ENCODE measurements at regions not wholly inside any gene's neighbourhood (a gene's known extent, or its start where the extent isn't known, plus 50 kb on each side); places are given as distances from the start of the nearest gene placed in this dataset.

GRCh38 chr2:22350621-22351020 is 1034.4 kb upstream of the KLHL29 start:
- Histone ChIP-seq H3K4me1 (ENCODE audit: control insufficient read depth, insufficient read depth, low read length, poor library complexity, severe bottlenecking) (no peaks in the 10 kb centered on the region), H3K4me3 (ENCODE audit: extremely low read depth, insufficient read depth, low read length, poor library complexity, severe bottlenecking) (no peak overlapping the region), H3K36me3 (ENCODE audit: control insufficient read depth, insufficient read depth, low read length) (no peaks in the 10 kb centered on the region), H3K27ac (ENCODE audit: low read depth, low read length, severe bottlenecking) (no peak overlapping the region), H3K9me3 (ENCODE audit: control insufficient read depth, low read length) (no peaks in the 10 kb centered on the region)
- WGBS, 2 experiments (ENCODE audit: insufficient coverage in 2 of 2): 91 to 96% methylated on average over 6 to 7 of the region's 7 CpGs

DNA sequence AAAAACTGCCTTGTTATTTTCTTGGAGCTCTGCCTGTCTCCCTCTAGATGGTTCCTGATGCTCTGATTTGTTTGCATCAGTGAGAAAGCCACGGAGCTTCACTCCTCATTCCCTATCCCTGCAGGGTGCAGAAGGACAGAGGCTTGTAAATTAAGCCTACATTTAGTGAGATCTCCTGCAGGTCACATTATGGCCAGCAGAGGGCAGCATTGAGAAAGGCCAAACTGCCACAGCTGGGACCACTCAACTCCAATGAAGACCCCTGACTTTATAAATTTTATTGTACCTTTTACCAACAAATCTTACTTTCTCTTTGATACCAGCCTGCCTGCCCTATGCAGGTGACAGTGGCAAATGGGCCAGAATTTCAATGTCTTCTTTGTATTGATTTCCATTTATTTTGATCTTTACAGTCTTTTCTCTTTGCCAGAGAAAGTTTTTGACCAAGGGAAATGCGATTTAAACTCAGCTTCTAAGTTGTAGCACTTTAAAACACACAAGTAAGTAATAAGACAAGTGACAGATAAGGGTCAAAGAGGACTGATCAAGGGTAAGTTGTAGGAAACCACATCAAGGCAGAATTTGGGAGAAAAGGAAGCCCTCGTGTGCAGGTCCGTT is 1029.1 kb upstream of the KLHL29 start:
- Histone ChIP-seq H3K27ac (ENCODE audit: low read depth, low read length, severe bottlenecking) (no peak overlapping the region), H3K4me1 (ENCODE audit: control insufficient read depth, insufficient read depth, low read length, poor library complexity, severe bottlenecking) (no peaks in the 10 kb centered on the region), H3K36me3 (ENCODE audit: control insufficient read depth, insufficient read depth, low read length) (no peaks in the 10 kb centered on the region), H3K9me3 (ENCODE audit: control insufficient read depth, low read length) (no peaks in the 10 kb centered on the region), H3K4me3 (ENCODE audit: extremely low read depth, insufficient read depth, low read length, poor library complexity, severe bottlenecking) (no peak overlapping the region)
- 40 to 56% methylated on average over 2 to 3 of the region's 4 CpGs for WGBS, 2 experiments (ENCODE audit: insufficient coverage in 2 of 2)

- H3K27ac ChIP-seq (ENCODE audit: low read depth, low read length, severe bottlenecking): no peak overlapping the region
- H3K9me3 ChIP-seq (ENCODE audit: control insufficient read depth, low read length): no peaks in the 10 kb centered on the region
- WGBS, 2 experiments (ENCODE audit: insufficient coverage in 2 of 2): no CpG with 5 or more reads among the region's 2 CpGs
- no peaks in the 10 kb centered on the region for H3K4me1 ChIP-seq (ENCODE audit: control insufficient read depth, insufficient read depth, low read length, poor library complexity, severe bottlenecking)
- no peak overlapping the region for H3K4me3 ChIP-seq (ENCODE audit: extremely low read depth, insufficient read depth, low read length, poor library complexity, severe bottlenecking)
- H3K36me3 ChIP-seq (ENCODE audit: control insufficient read depth, insufficient read depth, low read length): no peaks in the 10 kb centered on the region
These were observed 1025.8 kb upstream of the KLHL29 start for GRCh38 chr2:22359071-22359672.

GRCh38 chr2:22360735-22361374 is 1024.1 kb upstream of the KLHL29 start:
- no peaks in the 10 kb centered on the region for H3K4me1 ChIP-seq (ENCODE audit: control insufficient read depth, insufficient read depth, low read length, poor library complexity, severe bottlenecking)
- 55 to 87% methylated on average over 3 of the region's 4 CpGs for WGBS, 2 experiments (ENCODE audit: insufficient coverage in 2 of 2)
- H3K9me3 ChIP-seq (ENCODE audit: control insufficient read depth, low read length): no peaks in the 10 kb centered on the region
- H3K27ac ChIP-seq (ENCODE audit: low read depth, low read length, severe bottlenecking): no peak overlapping the region
- H3K36me3 ChIP-seq (ENCODE audit: control insufficient read depth, insufficient read depth, low read length): no peaks in the 10 kb centered on the region
- H3K4me3 ChIP-seq (ENCODE audit: extremely low read depth, insufficient read depth, low read length, poor library complexity, severe bottlenecking): no peak overlapping the region

DNA sequence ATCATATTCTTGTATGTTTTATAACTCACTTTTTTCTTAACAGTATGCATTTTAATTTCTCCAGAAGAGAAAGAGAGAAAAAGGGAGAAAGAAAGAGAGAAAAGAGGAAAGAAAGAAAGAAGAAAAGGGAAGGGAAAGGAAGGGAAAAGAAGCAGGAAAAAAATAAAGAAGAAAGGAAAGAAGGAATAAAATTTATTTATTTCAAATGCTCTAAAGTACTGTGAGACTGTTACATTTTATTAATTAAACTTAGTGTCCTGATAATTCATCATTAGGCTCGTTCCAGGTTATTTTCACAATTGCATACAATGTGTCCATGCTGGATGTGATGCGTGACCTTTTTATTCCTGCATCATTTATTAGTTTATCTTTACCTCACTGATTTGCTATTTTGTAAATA is 1023.4 kb upstream of the KLHL29 start:
- no peak overlapping the region for H3K4me3 ChIP-seq (ENCODE audit: extremely low read depth, insufficient read depth, low read length, poor library complexity, severe bottlenecking)
- no peak overlapping the region for H3K27ac ChIP-seq (ENCODE audit: low read depth, low read length, severe bottlenecking)
- no CpG with 5 or more reads among the region's 2 CpGs for WGBS, 2 experiments (ENCODE audit: insufficient coverage in 2 of 2)
- no peaks in the 10 kb centered on the region for H3K36me3 ChIP-seq (ENCODE audit: control insufficient read depth, insufficient read depth, low read length)
- no peaks in the 10 kb centered on the region for H3K4me1 ChIP-seq (ENCODE audit: control insufficient read depth, insufficient read depth, low read length, poor library complexity, severe bottlenecking)
- no peaks in the 10 kb centered on the region for H3K9me3 ChIP-seq (ENCODE audit: control insufficient read depth, low read length)

DNA sequence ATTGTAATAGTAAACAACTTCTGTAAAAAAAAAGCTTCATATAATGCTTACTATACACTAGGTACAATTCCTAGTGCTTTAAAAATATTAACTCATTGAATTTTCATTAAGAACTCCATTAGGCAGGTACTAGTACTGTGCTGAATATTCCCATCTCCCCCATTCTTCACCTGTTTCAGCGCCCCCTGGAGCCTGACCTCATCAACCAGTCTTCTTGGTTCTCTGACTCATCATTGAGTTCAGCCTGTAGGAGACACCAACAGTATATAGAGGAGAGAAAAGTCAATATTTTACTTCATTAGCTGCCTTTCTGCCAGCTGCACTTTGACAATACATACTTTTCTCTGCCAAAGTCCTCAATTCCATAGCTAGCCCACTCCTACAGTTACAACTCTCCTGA is 1009.9 kb upstream of the KLHL29 start:
- Histone ChIP-seq H3K9me3 (ENCODE audit: control insufficient read depth, low read length) (no peaks in the 10 kb centered on the region), H3K4me3 (ENCODE audit: extremely low read depth, insufficient read depth, low read length, poor library complexity, severe bottlenecking) (no peak overlapping the region), H3K4me1 (ENCODE audit: control insufficient read depth, insufficient read depth, low read length, poor library complexity, severe bottlenecking) (no peaks in the 10 kb centered on the region), H3K27ac (ENCODE audit: low read depth, low read length, severe bottlenecking) (no peak overlapping the region), H3K36me3 (ENCODE audit: control insufficient read depth, insufficient read depth, low read length) (no peaks in the 10 kb centered on the region)
- WGBS, 2 experiments (ENCODE audit: insufficient coverage in 2 of 2): no CpG with 5 or more reads among the region's 1 CpG

- H3K4me1 ChIP-seq (ENCODE audit: control insufficient read depth, insufficient read depth, low read length, poor library complexity, severe bottlenecking): no peaks in the 10 kb centered on the region
- no peak overlapping the region for H3K27ac ChIP-seq (ENCODE audit: low read depth, low read length, severe bottlenecking)
- H3K4me3 ChIP-seq (ENCODE audit: extremely low read depth, insufficient read depth, low read length, poor library complexity, severe bottlenecking): no peak overlapping the region
- 60 to 62% methylated on average over 5 to 6 of the region's 6 CpGs for WGBS, 2 experiments (ENCODE audit: insufficient coverage in 2 of 2)
- H3K9me3 ChIP-seq (ENCODE audit: control insufficient read depth, low read length): no peaks in the 10 kb centered on the region
- H3K36me3 ChIP-seq (ENCODE audit: control insufficient read depth, insufficient read depth, low read length): no peaks in the 10 kb centered on the region
These were observed 1007.7 kb upstream of the KLHL29 start for GRCh38 chr2:22377268-22377667.

DNA sequence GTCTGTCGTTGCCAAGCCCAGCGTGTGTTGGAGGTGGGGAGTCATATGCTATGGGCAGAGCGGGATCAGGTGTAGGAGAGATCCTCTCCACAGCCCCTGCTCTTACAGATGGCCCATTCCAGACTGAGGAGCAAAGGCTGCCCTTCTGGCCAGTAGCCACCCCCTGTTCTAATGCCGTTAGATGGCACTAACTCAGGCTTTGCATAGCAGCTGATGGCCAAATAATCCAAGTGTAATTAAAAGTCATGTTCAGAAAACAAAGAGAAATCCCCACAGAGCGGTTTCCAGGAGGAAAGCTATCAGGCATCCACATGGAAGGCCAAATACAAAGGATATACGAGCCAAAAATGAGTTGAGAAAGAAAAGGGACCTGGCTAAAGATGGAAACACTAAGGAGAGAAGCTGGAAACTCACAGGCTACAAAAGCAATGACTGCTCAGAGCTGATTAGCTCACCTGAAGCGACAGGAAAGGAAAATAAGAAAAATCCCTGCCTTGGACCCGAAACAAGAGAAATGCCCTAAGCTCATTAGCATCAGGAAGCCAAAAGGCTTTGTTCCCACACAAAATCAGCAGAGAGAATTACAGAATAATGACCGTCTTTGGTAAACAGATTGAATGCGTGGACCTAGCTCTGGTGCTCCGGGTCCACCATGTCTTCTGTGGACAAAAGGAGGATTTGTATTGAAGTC is 1002.4 kb upstream of the KLHL29 start:
- Histone ChIP-seq H3K9me3 (ENCODE audit: control insufficient read depth, low read length) (no peaks in the 10 kb centered on the region), H3K4me1 (ENCODE audit: control insufficient read depth, insufficient read depth, low read length, poor library complexity, severe bottlenecking) (no peaks in the 10 kb centered on the region), H3K27ac (ENCODE audit: low read depth, low read length, severe bottlenecking) (no peak overlapping the region), H3K36me3 (ENCODE audit: control insufficient read depth, insufficient read depth, low read length) (no peaks in the 10 kb centered on the region), H3K4me3 (ENCODE audit: extremely low read depth, insufficient read depth, low read length, poor library complexity, severe bottlenecking) (no peak overlapping the region)
- WGBS, 2 experiments (ENCODE audit: insufficient coverage in 2 of 2): 79 to 94% methylated on average over 4 to 8 of the region's 11 CpGs

DNA sequence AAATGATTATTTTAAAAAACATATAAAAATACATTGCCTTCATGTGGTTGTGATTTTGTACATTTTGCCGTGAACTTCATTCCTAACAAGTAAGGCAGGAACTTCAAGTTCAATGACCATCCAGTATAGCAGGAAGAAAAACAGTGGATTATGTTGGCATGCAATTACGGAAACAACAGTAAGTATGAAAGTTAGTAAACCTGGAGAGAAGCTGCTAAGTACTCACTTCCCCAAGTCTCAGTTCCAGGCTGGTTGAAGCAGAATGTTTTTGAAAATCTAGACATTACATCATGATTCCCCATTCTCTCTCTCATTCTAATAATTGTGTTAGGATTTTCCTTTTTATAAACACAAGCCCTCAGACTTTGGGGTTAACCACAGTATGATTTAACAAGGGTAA is 987.1 kb upstream of the KLHL29 start:
- no peak overlapping the region for H3K4me3 ChIP-seq (ENCODE audit: extremely low read depth, insufficient read depth, low read length, poor library complexity, severe bottlenecking)
- no peaks in the 10 kb centered on the region for H3K9me3 ChIP-seq (ENCODE audit: control insufficient read depth, low read length)
- no peaks in the 10 kb centered on the region for H3K36me3 ChIP-seq (ENCODE audit: control insufficient read depth, insufficient read depth, low read length)
- no peak overlapping the region for H3K27ac ChIP-seq (ENCODE audit: low read depth, low read length, severe bottlenecking)
- H3K4me1 ChIP-seq (ENCODE audit: control insufficient read depth, insufficient read depth, low read length, poor library complexity, severe bottlenecking): no peaks in the 10 kb centered on the region
- WGBS, 2 experiments (ENCODE audit: insufficient coverage in 2 of 2): 100% methylated on average over 1 of the region's 2 CpGs; no CpG with 5 or more reads in 1 of the 2 experiments

DNA sequence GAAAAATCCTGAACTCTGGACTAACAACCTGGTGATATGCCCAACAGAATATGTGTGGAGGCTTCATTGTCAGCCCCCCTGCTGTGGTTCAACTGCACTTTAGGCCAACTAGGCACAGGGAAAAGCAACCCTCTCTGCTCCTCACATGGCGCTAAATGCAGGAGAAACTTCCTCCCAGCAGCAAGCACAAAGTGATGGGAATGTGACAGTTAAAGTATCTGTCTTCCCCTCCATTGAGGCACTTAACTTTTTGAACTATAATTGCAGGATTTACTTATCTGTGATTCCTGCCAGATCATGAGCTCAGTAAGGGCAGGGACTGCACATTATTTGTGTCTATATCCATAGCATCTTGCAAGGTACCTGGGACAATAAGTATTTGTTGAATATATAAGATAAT is 981.2 kb upstream of the KLHL29 start:
- no peaks in the 10 kb centered on the region for H3K4me1 ChIP-seq (ENCODE audit: control insufficient read depth, insufficient read depth, low read length, poor library complexity, severe bottlenecking)
- WGBS, 2 experiments (ENCODE audit: insufficient coverage in 2 of 2): 83% methylated on average over 1 of the region's 1 CpG; no CpG with 5 or more reads in 1 of the 2 experiments
- H3K27ac ChIP-seq (ENCODE audit: low read depth, low read length, severe bottlenecking): no peak overlapping the region

More for the DNA sequence above, 981.2 kb upstream of the KLHL29 start:
- Histone ChIP-seq H3K36me3 (ENCODE audit: control insufficient read depth, insufficient read depth, low read length) (no peaks in the 10 kb centered on the region), H3K4me3 (ENCODE audit: extremely low read depth, insufficient read depth, low read length, poor library complexity, severe bottlenecking) (no peak overlapping the region), H3K9me3 (ENCODE audit: control insufficient read depth, low read length) (no peaks in the 10 kb centered on the region)
